ENCODE measurements at regions not wholly inside any gene's neighbourhood (a gene's known extent, or its start where the extent isn't known, plus 50 kb on each side); places are given as distances from the start of the nearest gene placed in this dataset.

DNA sequence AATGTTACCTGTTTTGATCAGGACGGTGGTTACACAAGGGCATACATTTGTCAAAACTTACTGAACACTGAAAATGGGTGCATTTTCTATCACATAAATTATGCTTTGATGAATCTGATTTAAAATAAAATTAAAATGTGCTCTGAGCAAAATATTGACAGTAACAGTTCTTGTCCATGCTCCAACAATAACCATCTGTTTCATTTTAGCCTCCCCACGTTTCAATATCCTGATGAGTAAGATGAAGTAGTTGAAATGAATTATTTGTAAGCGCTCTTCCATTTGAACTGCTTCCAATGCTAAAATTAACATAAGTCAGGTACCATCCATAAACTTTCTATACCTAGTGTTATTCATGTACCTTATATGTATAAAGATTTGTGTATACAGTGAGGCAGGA lies 365.4 kb downstream of the LTN1 start:
- TF ChIP-seq, protein P1, sequence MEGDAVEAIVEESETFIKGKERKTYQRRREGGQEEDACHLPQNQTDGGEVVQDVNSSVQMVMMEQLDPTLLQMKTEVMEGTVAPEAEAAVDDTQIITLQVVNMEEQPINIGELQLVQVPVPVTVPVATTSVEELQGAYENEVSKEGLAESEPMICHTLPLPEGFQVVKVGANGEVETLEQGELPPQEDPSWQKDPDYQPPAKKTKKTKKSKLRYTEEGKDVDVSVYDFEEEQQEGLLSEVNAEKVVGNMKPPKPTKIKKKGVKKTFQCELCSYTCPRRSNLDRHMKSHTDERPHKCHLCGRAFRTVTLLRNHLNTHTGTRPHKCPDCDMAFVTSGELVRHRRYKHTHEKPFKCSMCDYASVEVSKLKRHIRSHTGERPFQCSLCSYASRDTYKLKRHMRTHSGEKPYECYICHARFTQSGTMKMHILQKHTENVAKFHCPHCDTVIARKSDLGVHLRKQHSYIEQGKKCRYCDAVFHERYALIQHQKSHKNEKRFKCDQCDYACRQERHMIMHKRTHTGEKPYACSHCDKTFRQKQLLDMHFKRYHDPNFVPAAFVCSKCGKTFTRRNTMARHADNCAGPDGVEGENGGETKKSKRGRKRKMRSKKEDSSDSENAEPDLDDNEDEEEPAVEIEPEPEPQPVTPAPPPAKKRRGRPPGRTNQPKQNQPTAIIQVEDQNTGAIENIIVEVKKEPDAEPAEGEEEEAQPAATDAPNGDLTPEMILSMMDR (IDR thresholded peaks at IDR 0.05; ENCODE audit: poor library complexity): no peak
- TF ChIP-seq EZH2 (IDR thresholded peaks at IDR 0.05; ENCODE audit: borderline replicate concordance): no peak
- no peak for TF ChIP-seq EZH2phosphoT487 (IDR thresholded peaks at IDR 0.05; ENCODE audit: low read depth, severe bottlenecking, unreplicated experiment)
